ENCODE measurements at regions not wholly inside any gene's neighbourhood (a gene's known extent, or its start where the extent isn't known, plus 50 kb on each side); places are given as distances from the start of the nearest gene placed in this dataset.

GRCh38 chr4:24727390-24728224 is 67.8 kb upstream of the SOD3 start:
- DNase-seq (ENCODE audit: low read depth): no peak
- TF ChIP-seq CTCF (IDR thresholded peaks at IDR 0.05; ENCODE audit: insufficient read depth, low read depth, low read length, missing control alignments): no peak
- H3K4me3 ChIP-seq (ENCODE audit: low read depth, low read length): no peak overlapping the region

DNA sequence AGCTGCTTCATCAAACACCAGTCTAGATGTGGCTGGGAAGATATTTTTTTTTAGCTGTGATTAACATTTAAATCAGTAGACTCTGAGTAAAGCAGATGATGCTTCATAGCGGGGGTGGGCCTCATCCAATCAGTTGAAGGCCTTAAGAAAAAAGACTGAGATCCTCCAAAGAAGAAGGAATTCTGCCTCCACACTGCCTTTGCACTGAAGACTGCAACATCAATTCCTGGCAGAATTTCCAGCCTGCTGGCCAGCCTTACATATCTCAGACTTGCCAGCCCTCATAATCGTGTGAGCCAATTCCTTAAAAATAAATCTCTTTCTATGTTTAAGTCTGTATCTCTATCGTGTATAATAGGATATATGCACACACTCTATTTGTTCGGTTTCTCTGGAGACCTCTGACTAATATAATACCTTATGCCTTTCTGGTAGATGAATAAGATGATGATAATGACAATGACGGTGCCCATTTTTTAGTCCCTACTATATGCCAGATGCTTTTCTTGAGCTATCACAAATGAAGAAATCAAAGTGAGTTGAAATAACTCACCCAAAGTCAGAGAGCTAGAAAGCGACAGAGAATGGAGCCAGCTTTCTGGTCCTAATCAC is 66.1 kb upstream of the SOD3 start:
- DNase-seq (ENCODE audit: low read depth): no peak
- no peak overlapping the region for H3K4me3 ChIP-seq (ENCODE audit: low read depth, low read length)
- no peak for TF ChIP-seq CTCF (IDR thresholded peaks at IDR 0.05; ENCODE audit: insufficient read depth, low read depth, low read length, missing control alignments)

DNA sequence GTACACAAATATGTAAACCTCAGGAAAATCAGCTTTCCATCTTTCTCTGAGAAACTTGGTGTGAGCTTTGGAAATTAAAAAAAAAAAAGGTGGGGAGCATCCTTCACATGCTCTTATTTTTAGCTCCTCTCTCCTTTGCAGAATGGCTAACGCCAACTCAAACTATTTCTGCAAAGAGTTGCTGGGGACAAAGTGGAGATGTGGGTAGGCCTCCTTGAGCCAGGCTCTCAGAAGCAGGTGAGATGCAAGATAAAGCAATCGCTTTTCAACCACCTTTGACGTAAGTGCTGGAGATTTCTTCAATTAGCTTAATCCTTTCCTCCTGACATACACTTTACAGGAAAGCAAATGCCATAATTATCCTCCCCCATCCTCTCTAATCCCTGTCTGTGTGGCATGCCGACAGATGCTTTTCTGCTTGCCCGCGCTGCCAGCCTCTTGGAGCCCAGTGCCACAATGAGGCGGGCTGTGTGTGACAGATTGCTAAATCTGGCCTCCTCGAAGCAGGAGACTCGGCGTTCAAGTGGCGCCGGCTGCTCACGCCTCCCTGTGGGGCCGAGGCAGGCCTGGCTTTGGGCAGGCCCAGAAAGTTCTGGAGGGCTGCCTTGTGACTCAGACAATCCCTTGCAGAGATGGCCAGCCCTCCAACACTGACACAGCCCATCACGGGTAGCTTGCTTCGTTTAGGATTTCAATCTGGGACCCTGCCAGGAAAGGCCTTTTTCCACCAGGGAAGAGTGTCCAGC is 64.9 kb upstream of the SOD3 start:
- no peak overlapping the region for H3K4me3 ChIP-seq (ENCODE audit: low read depth, low read length)
- TF ChIP-seq CTCF (IDR thresholded peaks at IDR 0.05; ENCODE audit: insufficient read depth, low read depth, low read length, missing control alignments): no peak
- DNase-seq (ENCODE audit: low read depth): no peak

DNA sequence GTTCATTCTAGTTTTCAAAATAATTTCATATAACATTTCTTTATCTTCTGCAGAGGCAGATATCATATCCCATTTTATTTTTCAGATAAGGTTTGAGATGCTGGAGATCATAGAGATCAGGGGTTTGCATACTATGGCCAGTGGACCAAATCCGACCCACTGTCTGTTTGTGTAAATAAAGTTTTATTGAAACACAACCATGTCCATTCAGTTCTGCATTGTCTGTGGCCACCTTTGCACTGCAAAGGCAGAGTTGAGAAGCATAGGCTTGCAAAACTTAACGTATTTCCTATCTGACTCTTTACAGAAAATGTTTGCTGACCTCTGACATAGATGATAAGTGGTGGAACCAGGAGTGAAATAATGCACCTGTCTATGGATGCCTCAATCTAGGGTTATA is 63.9 kb upstream of the SOD3 start:
- H3K4me3 ChIP-seq (ENCODE audit: low read depth, low read length): no peak overlapping the region
- no peak for TF ChIP-seq CTCF (IDR thresholded peaks at IDR 0.05; ENCODE audit: insufficient read depth, low read depth, low read length, missing control alignments)
- no peak for DNase-seq (ENCODE audit: low read depth)

- H3K4me3 ChIP-seq (ENCODE audit: low read depth, low read length): no peak overlapping the region
- TF ChIP-seq CTCF (IDR thresholded peaks at IDR 0.05; ENCODE audit: insufficient read depth, low read depth, low read length, missing control alignments): no peak
- DNase-seq (ENCODE audit: low read depth): no peak
Observed at GRCh38 chr4:24734511-24734910, 60.9 kb upstream of the SOD3 start.

DNA sequence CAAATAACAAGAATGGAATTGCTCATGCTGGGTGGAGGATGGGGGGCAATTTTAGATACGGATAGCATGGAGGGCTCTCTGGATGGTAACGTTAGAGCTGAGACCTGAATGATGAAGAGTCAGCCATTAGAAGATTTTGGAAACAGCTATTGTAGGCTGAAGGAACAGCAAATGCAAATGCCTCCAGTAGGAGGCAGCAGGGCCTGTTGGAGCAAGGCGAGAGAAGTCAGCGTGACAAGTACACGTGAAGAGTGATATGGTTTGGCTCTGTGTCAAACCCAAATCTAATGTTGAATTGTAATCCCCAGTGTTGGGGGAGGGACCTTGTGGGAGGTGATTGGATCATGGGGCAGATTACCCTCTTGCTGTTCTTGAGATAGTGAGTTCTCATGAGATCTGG is 59.3 kb upstream of the SOD3 start:
- no peak overlapping the region for H3K4me3 ChIP-seq (ENCODE audit: low read depth, low read length)
- DNase-seq (ENCODE audit: low read depth): peak; percentile 21
- peak; percentile 31 for TF ChIP-seq CTCF (IDR thresholded peaks at IDR 0.05; ENCODE audit: insufficient read depth, low read depth, low read length, missing control alignments)
